ENCODE measurements at regions not wholly inside any gene's neighbourhood (a gene's known extent, or its start where the extent isn't known, plus 50 kb on each side); places are given as distances from the start of the nearest gene placed in this dataset.

DNA sequence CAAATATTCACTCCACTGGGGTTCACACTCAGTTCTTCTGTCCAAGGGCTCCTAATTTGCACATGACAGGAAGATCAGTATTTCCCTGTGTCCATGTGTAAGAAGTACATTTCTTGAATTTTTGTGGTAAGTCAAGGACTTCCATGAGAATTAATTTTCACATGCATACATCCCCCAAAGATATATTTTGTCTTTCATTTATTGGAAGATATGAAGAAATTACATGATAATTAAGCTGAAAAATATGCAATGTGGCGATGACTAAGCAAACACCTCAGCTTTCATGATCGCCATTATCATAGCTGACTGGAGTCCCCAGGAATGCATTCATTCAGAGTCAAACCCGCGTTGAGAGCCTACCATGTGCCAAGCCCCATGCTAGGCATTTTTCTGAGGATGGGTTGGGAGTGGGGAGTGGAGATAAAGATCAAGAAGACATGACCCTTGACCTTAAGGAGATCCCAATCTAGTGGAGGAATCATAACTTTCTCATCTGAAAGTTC, 104.6 kb upstream of the F3 start:
- TF ChIP-seq, protein P1, sequence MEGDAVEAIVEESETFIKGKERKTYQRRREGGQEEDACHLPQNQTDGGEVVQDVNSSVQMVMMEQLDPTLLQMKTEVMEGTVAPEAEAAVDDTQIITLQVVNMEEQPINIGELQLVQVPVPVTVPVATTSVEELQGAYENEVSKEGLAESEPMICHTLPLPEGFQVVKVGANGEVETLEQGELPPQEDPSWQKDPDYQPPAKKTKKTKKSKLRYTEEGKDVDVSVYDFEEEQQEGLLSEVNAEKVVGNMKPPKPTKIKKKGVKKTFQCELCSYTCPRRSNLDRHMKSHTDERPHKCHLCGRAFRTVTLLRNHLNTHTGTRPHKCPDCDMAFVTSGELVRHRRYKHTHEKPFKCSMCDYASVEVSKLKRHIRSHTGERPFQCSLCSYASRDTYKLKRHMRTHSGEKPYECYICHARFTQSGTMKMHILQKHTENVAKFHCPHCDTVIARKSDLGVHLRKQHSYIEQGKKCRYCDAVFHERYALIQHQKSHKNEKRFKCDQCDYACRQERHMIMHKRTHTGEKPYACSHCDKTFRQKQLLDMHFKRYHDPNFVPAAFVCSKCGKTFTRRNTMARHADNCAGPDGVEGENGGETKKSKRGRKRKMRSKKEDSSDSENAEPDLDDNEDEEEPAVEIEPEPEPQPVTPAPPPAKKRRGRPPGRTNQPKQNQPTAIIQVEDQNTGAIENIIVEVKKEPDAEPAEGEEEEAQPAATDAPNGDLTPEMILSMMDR (IDR thresholded peaks at IDR 0.05; ENCODE audit: insufficient read depth, low read depth, low read length) = no peak
- Histone ChIP-seq H3K36me3 (ENCODE audit: control insufficient read depth, insufficient read depth, low read length) (no peaks in the 10 kb centered on the region), H3K4me3 (ENCODE audit: low read depth, low read length) (no peak overlapping the region), H3K27me3 (ENCODE audit: control insufficient read depth, insufficient read depth, low read length) (no peaks in the 10 kb centered on the region)
- ChIA-PET CTCF (interaction anchor here (0.6 to 1.3 kb wide), 2 partner anchors 104 to 159 kb away, joined by 3 to 5 read pairs; no protein-coding TSS in a partner anchor), POLR2A (interaction anchor here (0.6 kb wide), 2 partner anchors 13 to 72 kb away, joined by 4 read pairs; no protein-coding TSS in a partner anchor)
- DNase-seq (ENCODE audit: low read depth) = peak; percentile 72

- TF ChIP-seq, protein P1 (IDR thresholded peaks at IDR 0.05; ENCODE audit: insufficient read depth, low read depth, low read length) = no peak
- no peak for DNase-seq (ENCODE audit: low read depth)
- ChIA-PET POLR2A (no interaction called here), CTCF (interaction anchor here (2.3 kb wide), 1 partner anchor 9 kb away, joined by 7 read pairs; no protein-coding TSS in a partner anchor)
- Histone ChIP-seq H3K27me3 (ENCODE audit: control insufficient read depth, insufficient read depth, low read length) (no peaks in the 10 kb centered on the region), H3K36me3 (ENCODE audit: control insufficient read depth, insufficient read depth, low read length) (no peaks in the 10 kb centered on the region), H3K4me3 (ENCODE audit: low read depth, low read length) (no peak overlapping the region)
Observed at GRCh38 chr1:94644352-94644751, 102.8 kb upstream of the F3 start.

DNA sequence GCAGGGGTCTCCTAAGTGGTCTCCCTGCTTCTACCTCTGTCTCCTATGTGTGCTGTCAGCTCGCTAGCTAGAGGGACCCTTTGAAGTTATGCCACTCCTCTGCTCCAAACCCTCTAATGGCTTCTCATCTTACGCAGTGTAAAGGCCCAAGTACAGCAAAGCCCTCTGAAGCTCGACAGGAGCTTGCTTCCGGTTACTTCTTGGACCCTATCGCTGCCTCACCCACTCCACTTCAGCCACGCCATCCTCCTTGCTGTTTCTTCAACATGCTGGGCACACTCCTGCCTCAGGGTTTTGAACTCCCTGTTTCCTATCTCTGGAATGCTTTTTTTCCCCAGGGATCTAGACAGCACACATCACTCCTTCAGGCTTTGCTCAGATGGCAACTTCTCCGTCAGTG, 102.3 kb upstream of the F3 start:
- no peak for DNase-seq (ENCODE audit: low read depth)
- CTCF ChIA-PET = interaction anchor here (2.3 kb wide), 1 partner anchor 9 kb away, joined by 7 read pairs; no protein-coding TSS in a partner anchor
- Histone ChIP-seq H3K27me3 (ENCODE audit: control insufficient read depth, insufficient read depth, low read length) (no peaks in the 10 kb centered on the region), H3K4me3 (ENCODE audit: low read depth, low read length) (no peak overlapping the region), H3K36me3 (ENCODE audit: control insufficient read depth, insufficient read depth, low read length) (no peaks in the 10 kb centered on the region)
- TF ChIP-seq, protein P1 (IDR thresholded peaks at IDR 0.05; ENCODE audit: insufficient read depth, low read depth, low read length) = no peak
- POLR2A ChIA-PET = no interaction called here

- Histone ChIP-seq H3K27me3 (ENCODE audit: control insufficient read depth, insufficient read depth, low read length) (no peaks in the 10 kb centered on the region), H3K4me3 (ENCODE audit: low read depth, low read length) (no peak overlapping the region), H3K36me3 (ENCODE audit: control insufficient read depth, insufficient read depth, low read length) (no peaks in the 10 kb centered on the region)
- ChIA-PET CTCF (interaction anchor here (2.3 kb wide), 1 partner anchor 8 kb away, joined by 7 read pairs; no protein-coding TSS in a partner anchor), POLR2A (interaction anchor here (0.7 kb wide), 1 partner anchor 95 kb away, joined by 3 read pairs; no protein-coding TSS in a partner anchor)
- DNase-seq (ENCODE audit: low read depth) = no peak
- TF ChIP-seq, protein P1 (IDR thresholded peaks at IDR 0.05; ENCODE audit: insufficient read depth, low read depth, low read length) = no peak
Observed at GRCh38 chr1:94642617-94643321, 101.2 kb upstream of the F3 start.

- Histone ChIP-seq H3K36me3 (ENCODE audit: control insufficient read depth, insufficient read depth, low read length) (no peaks in the 10 kb centered on the region), H3K4me3 (ENCODE audit: low read depth, low read length) (no peak overlapping the region), H3K27me3 (ENCODE audit: control insufficient read depth, insufficient read depth, low read length) (no peaks in the 10 kb centered on the region)
- DNase-seq (ENCODE audit: low read depth) = no peak
- ChIA-PET CTCF (no interaction called here), POLR2A (no interaction called here)
- TF ChIP-seq, protein P1 (IDR thresholded peaks at IDR 0.05; ENCODE audit: insufficient read depth, low read depth, low read length) = no peak
Observed at GRCh38 chr1:94641990-94642389, 100.4 kb upstream of the F3 start.

Measured in BJ (cell line).